ENCODE measurements at regions not wholly inside any gene's neighbourhood (a gene's known extent, or its start where the extent isn't known, plus 50 kb on each side); places are given as distances from the start of the nearest gene placed in this dataset.

GRCh38 chr9:134237630-134238265, 73.4 kb upstream of the RNU6ATAC start:
- Histone ChIP-seq H3K4me2 (ENCODE audit: control insufficient read depth, extremely low read depth, insufficient read depth, low read depth, low read length) (no peak overlapping the region), H3K4me1 (ENCODE audit: control insufficient read depth, extremely low read depth, insufficient read depth, low read length) (no peaks in the 10 kb centered on the region), H3K4me3 (ENCODE audit: control insufficient read depth in 2 of 3, extremely low read depth in 1 of 3, insufficient read depth in 2 of 3, low read depth in 1 of 3, low read length in 3 of 3) (no peak overlapping the region), H3K27ac (ENCODE audit: control insufficient read depth, insufficient read depth, low read length) (no peak overlapping the region), H3K36me3 (ENCODE audit: control insufficient read depth in 2 of 2, extremely low read depth in 1 of 2, insufficient read depth in 2 of 2, low read length in 2 of 2) (no peaks in the 10 kb centered on the region), H3K9ac (ENCODE audit: control insufficient read depth, extremely low read depth, insufficient read depth, low read length) (no peak overlapping the region), H3K79me2 (ENCODE audit: control insufficient read depth, insufficient read depth, low read length) (no peaks in the 10 kb centered on the region), H3K9me1 (ENCODE audit: control insufficient read depth, extremely low read depth, insufficient read depth, low read length) (no peaks in the 10 kb centered on the region), H2AFZ (ENCODE audit: control insufficient read depth, low read length) (no peak overlapping the region), H3K27me3 (ENCODE audit: control insufficient read depth, extremely low read depth, insufficient read depth, low read length) (peaks cover 28% of the 10 kb centered on the region), H4K20me1 (ENCODE audit: control insufficient read depth, extremely low read depth, insufficient read depth, low read length) (peaks cover 4% of the 10 kb centered on the region), H3K9me3 (ENCODE audit: control insufficient read depth, low read depth, low read length) (no peaks in the 10 kb centered on the region)
- dilution Hi-C loops (cut with MboI; ENCODE audit: extremely low pct_ligation_motif_present, low sequenced_read_pairs): no loop called here
- TF ChIP-seq EZH2 (IDR thresholded peaks at IDR 0.05; ENCODE audit: low read length) (no peak), CTCF (optimal IDR thresholded peaks at IDR 0.05 in 1 of 3, IDR thresholded peaks at IDR 0.05 in 1 of 3, conservative IDR thresholded peaks at IDR 0.05 in 1 of 3; ENCODE audit: extremely low read depth in 1 of 3, insufficient read depth in 2 of 3, low read length in 3 of 3) (no peak)
- FAIRE-seq: no peak
- DNase-seq (ENCODE audit: low read depth, low spot score): no peak

DNA sequence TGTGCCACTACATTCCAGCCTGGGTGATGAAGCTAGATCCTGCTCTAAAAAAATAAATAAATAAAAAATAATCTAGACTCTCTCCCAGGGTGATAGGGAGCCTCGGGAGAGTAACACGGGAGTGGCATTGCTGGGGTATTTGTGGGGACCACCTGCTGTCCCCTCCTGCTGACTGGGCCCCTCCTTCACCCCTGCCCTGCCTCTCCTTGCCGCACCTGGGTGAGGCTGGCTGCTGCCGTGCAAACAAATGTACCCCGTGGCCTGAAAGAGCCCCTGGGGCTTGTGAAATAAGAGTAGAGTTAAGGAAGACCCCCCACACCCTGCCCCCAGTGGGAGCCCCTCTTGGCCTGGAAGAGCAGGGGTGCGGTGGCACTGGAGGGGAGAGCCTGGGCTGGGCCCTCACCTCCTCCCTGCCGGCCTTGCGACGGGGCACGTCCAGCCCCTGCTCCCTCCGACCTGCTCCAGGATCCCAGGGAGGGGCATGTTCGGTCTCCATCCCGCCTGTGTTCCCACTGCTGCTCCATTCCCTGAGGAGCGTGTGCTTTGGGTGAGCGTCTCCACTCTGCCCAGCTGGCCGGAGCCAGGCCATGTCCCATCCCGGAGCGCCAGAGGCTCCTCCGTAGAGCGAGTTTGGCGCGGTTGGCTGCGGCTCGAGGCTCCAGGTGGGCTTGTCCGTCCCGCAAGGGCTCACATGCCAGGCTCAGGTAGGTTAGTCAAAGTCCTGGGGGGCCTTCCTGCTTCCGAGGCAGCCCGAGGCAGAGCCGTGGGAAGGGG, 75.0 kb upstream of the RNU6ATAC start:
- Histone ChIP-seq H4K20me1 (ENCODE audit: control insufficient read depth, extremely low read depth, insufficient read depth, low read length) (peaks cover 3% of the 10 kb centered on the region), H3K9me1 (ENCODE audit: control insufficient read depth, extremely low read depth, insufficient read depth, low read length) (no peaks in the 10 kb centered on the region), H2AFZ (ENCODE audit: control insufficient read depth, low read length) (no peak overlapping the region), H3K27me3 (ENCODE audit: control insufficient read depth, extremely low read depth, insufficient read depth, low read length) (peaks cover 22% of the 10 kb centered on the region), H3K9me3 (ENCODE audit: control insufficient read depth, low read depth, low read length) (no peaks in the 10 kb centered on the region), H3K4me3 (ENCODE audit: control insufficient read depth in 2 of 3, extremely low read depth in 1 of 3, insufficient read depth in 2 of 3, low read depth in 1 of 3, low read length in 3 of 3) (no peak overlapping the region), H3K4me1 (ENCODE audit: control insufficient read depth, extremely low read depth, insufficient read depth, low read length) (no peaks in the 10 kb centered on the region), H3K9ac (ENCODE audit: control insufficient read depth, extremely low read depth, insufficient read depth, low read length) (no peak overlapping the region), H3K79me2 (ENCODE audit: control insufficient read depth, insufficient read depth, low read length) (no peaks in the 10 kb centered on the region), H3K27ac (ENCODE audit: control insufficient read depth, insufficient read depth, low read length) (no peak overlapping the region), H3K36me3 (ENCODE audit: control insufficient read depth in 2 of 2, extremely low read depth in 1 of 2, insufficient read depth in 2 of 2, low read length in 2 of 2) (no peaks in the 10 kb centered on the region), H3K4me2 (ENCODE audit: control insufficient read depth, extremely low read depth, insufficient read depth, low read depth, low read length) (no peak overlapping the region)
- no peak for TF ChIP-seq EZH2 (IDR thresholded peaks at IDR 0.05; ENCODE audit: low read length)
- TF ChIP-seq CTCF (optimal IDR thresholded peaks at IDR 0.05 in 1 of 3, IDR thresholded peaks at IDR 0.05 in 1 of 3, conservative IDR thresholded peaks at IDR 0.05 in 1 of 3; ENCODE audit: extremely low read depth in 1 of 3, insufficient read depth in 2 of 3, low read length in 3 of 3): no peak
- dilution Hi-C loops (cut with MboI; ENCODE audit: extremely low pct_ligation_motif_present, low sequenced_read_pairs): no loop called here
- no peak for FAIRE-seq
- DNase-seq (ENCODE audit: low read depth, low spot score): no peak

Data from keratinocyte (primary cell).